GM12878 (cell line): ENCODE measurements at regions not wholly inside any gene's neighbourhood (a gene's known extent, or its start where the extent isn't known, plus 50 kb on each side); places are given as distances from the start of the nearest gene placed in this dataset.

Source experiments
- ATAC-seq: fragments of 200-7000 bp; cut with Tn5 transposase; 3 replicates; pipeline ENCODE4 v1.9.1; 2020; ENCODE audit warnings: mild to moderate bottlenecking, moderate library complexity
- BruUV-seq: library from RNA; stranded (reverse); fragments of 400-500 nt; replicated peaks from 2 replicates; lab custom pipeline; 2021; lab: Mats Ljungman, UMichigan
- CTCF ChIA-PET: fragments of 300-600 bp; sonication (Branson Sonifier 250); formaldehyde crosslinking; extraction: SDS; loops from one replicate; lab custom pipeline; 2021; ENCODE audit warnings: inconsistent platforms; lab: Yijun Ruan, JAX
- POLR2A ChIA-PET: fragments of 350-600 bp; formaldehyde crosslinking; extraction: SDS; loops from one replicate; lab custom pipeline; 2021; ENCODE audit warnings: inconsistent platforms; lab: Charles Lee
- RAD21 ChIA-PET: fragments of 300-600 bp; sonication (Branson Sonifier 250); formaldehyde crosslinking; loops from one replicate; lab custom pipeline; 2023; ENCODE audit warnings: antibody characterized with exemption; ENCODE audit not compliant: unreplicated experiment; lab: Charles Lee
- SMC1A ChIA-PET: fragments of 300-600 bp; sonication (Branson Sonifier 250); formaldehyde crosslinking; loops from one replicate; lab custom pipeline; 2023; ENCODE audit not compliant: unreplicated experiment, uncharacterized antibody; lab: Charles Lee
- DNase-seq: peaks from one replicate; pipeline ENCODE4 v3.0.0-alpha.2; 2011; ENCODE audit warnings: low read depth, low spot score
- FAIRE-seq: peaks from 3 replicates; lab custom pipeline; 2011; peaks lifted over from hg19 to GRCh38; lab: Jason Lieb, UNC
- H2AFZ ChIP-seq: 2 replicates; pipeline ENCODE4 v1.6.0; 2011; ENCODE audit warnings: low read depth, low read length, control low read depth; ENCODE audit not compliant: control insufficient read depth
- H3K27ac ChIP-seq: 2 replicates; pipeline ENCODE4 v1.5.1; 2011; ENCODE audit warnings: control low read depth; ENCODE audit not compliant: control insufficient read depth, insufficient read depth
- H3K27me3 ChIP-seq, 2 experiments: replicated peaks in 1 of 2; 2 replicates each; pipeline versions ENCODE4 v1.6.0 to v1.6.1; 2011; ENCODE audit warnings: low read length in 1 of 2; ENCODE audit not compliant: control insufficient read depth in 2 of 2, insufficient read depth in 2 of 2
- H3K36me3 ChIP-seq, 2 experiments: 2 replicates each; pipeline ENCODE4 v1.5.1; 2011; ENCODE audit warnings: low read length in 1 of 2; ENCODE audit not compliant: control insufficient read depth in 2 of 2, insufficient read depth in 2 of 2
- H3K4me1 ChIP-seq: 2 replicates; pipeline ENCODE4 v1.6.1; 2011; ENCODE audit warnings: mild to moderate bottlenecking, low read length, moderate library complexity, mixed read lengths; ENCODE audit not compliant: control insufficient read depth, insufficient read depth
- H3K4me2 ChIP-seq: 2 replicates; pipeline ENCODE4 v1.6.0; 2011; ENCODE audit warnings: control low read depth; ENCODE audit not compliant: control insufficient read depth, insufficient read depth
- H3K4me3 ChIP-seq: fragments of 200-600 bp; sonication (generic); 2 replicates; pipeline ENCODE4 v1.5.1; 2016
- H3K79me2 ChIP-seq: 2 replicates; pipeline ENCODE4 v1.6.0; 2011; ENCODE audit warnings: low read length; ENCODE audit not compliant: control insufficient read depth, insufficient read depth
- H3K9ac ChIP-seq: 2 replicates; pipeline ENCODE4 v1.8.0; 2011; ENCODE audit warnings: low read length, control low read depth, mixed read lengths; ENCODE audit not compliant: control insufficient read depth, insufficient read depth
- H3K9me3 ChIP-seq: replicated peaks from 3 replicates; pipeline ENCODE4 v1.5.1; 2011; ENCODE audit warnings: mild to moderate bottlenecking, low read length; ENCODE audit not compliant: control insufficient read depth, insufficient read depth
- H4K20me1 ChIP-seq: 2 replicates; pipeline ENCODE4 v1.6.0; 2011; ENCODE audit not compliant: control insufficient read depth, insufficient read depth
- ETV6 ChIP-seq, 2 experiments: fragments of 450-650 bp in 1 of 2; IDR thresholded peaks in 1 of 2; conservative IDR thresholded peaks in 1 of 2; 2 replicates each; pipeline ENCODE4 v1.6.1; 2014; ENCODE audit warnings: antibody characterized with exemption in 1 of 2, borderline replicate concordance in 1 of 2, low read depth in 1 of 2, mild to moderate bottlenecking in 1 of 2, moderate library complexity in 1 of 2
- HCFC1 ChIP-seq: fragments of 150-350 bp; IDR thresholded peaks from 2 replicates; pipeline ENCODE4 v1.6.1; 2014; ENCODE audit warnings: low read length
- HDAC6 ChIP-seq: fragments of 200-600 bp; sonication (generic); IDR thresholded peaks from one replicate; pipeline ENCODE4 v1.8.0; 2017; ENCODE audit warnings: antibody characterized with exemption; ENCODE audit not compliant: unreplicated experiment
- IKZF1 ChIP-seq: fragments of 450-650 bp; conservative IDR thresholded peaks from 2 replicates; pipeline ENCODE4 v1.6.1; 2017; ENCODE audit warnings: antibody characterized with exemption, mild to moderate bottlenecking
- JUND ChIP-seq: IDR thresholded peaks from 2 replicates; pipeline ENCODE4 v1.6.1; 2012; ENCODE audit warnings: low read depth, mild to moderate bottlenecking, low read length, improper control_type of control experiment, moderate library complexity
- PKNOX1 ChIP-seq: fragments of 450-650 bp; IDR thresholded peaks from 2 replicates; pipeline ENCODE4 v1.6.1; 2016; ENCODE audit warnings: mild to moderate bottlenecking
- SMAD5 ChIP-seq: IDR thresholded peaks from 2 replicates; pipeline ENCODE4 v1.6.1; 2016; ENCODE audit warnings: antibody characterized with exemption, low read depth
- SUZ12 ChIP-seq: fragments of 200-600 bp; sonication (generic); IDR thresholded peaks from one replicate; pipeline ENCODE4 v1.6.1; 2018; ENCODE audit warnings: antibody characterized with exemption, mild to moderate bottlenecking; ENCODE audit not compliant: unreplicated experiment
- ZBTB11 ChIP-seq: fragments of 450-650 bp; formaldehyde crosslinking; IDR thresholded peaks from 2 replicates; pipeline ENCODE4 v1.5.0; 2022; ENCODE audit warnings: mild to moderate bottlenecking, missing genetic modification characterization
- WGBS: methylation state at CpG from one replicate; pipeline ENCODE4 v1.1.6; 2016; ENCODE audit warnings: low lambda C conversion rate; ENCODE audit not compliant: insufficient replicate concordance, insufficient coverage; ENCODE audit errors: missing lambda C conversion rate; 5-methylcytosine and 5-hydroxymethylcytosine counted together
- in situ Hi-C: fragments of 300-500 bp; cut with MboI; formaldehyde crosslinking; loops from 9 replicates; pipeline ENCODE4 v1.14.3; 2018; ENCODE audit warnings: mixed read lengths
- intact Hi-C: fragments of 100-400 bp; cut with micrococcal nuclease; formaldehyde crosslinking; loops from one replicate; pipeline ENCODE4 v1.14.2; 2022; ENCODE audit not compliant: unreplicated experiment

DNA sequence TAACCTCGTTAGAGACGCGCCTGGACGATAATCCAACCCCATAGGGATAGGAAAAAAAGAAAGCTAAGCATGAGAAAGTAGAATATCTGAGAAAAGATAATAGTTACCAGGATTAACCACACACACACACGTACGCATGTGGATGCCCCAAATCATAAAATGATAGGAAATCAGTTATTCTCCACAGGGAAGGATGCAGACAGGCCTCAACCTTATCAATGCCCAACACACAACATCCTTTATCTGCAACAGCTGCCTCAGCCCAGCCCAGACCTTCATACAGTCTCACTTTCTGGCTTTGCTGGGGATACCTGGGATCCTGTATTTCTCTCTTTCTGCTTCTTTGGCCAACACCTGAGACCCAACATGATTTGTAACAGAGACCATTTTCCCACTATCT lies 123.0 kb downstream of the NOC3L start:
- TF ChIP-seq HDAC6 (no peak), IKZF1 (no peak), JUND (no peak), ZBTB11 (no peak), SUZ12 (no peak), ETV6 (conservative IDR thresholded peaks at IDR 0.05 in 1 of 2, IDR thresholded peaks at IDR 0.05 in 1 of 2; ENCODE audit: borderline replicate concordance in 1 of 2, low read depth in 1 of 2) (no peak), PKNOX1 (no peak), HCFC1 (no peak), SMAD5 (no peak)
- RAD21 ChIA-PET, result no interaction called here
- 49% methylated on average over 6 of the region's 6 CpGs for WGBS
- intact Hi-C loops (no loop called here), in situ Hi-C loops (no loop called here)
- Histone ChIP-seq H3K9me3 (no peaks in the 10 kb centered on the region), H3K36me3 (no peaks in the 10 kb centered on the region), H2AFZ (no peak overlapping the region), H3K4me2 (no peak overlapping the region), H3K4me3 (no peak overlapping the region), H3K27ac (no peak overlapping the region), H3K79me2 (no peaks in the 10 kb centered on the region), H4K20me1 (no peaks in the 10 kb centered on the region), H3K27me3 (no peaks in the 10 kb centered on the region; a peak in 1 of 4 replicates), H3K4me1 (no peaks in the 10 kb centered on the region), H3K9ac (no peak overlapping the region)
- FAIRE-seq, result no peak
- POLR2A ChIA-PET, result no interaction called here
- no peak for DNase-seq
- SMC1A ChIA-PET, result no interaction called here
- no peak for ATAC-seq
- CTCF ChIA-PET, result no interaction called here
- no TSS peak for BruUV-seq
